Hepatocyte (in vitro differentiated cells): ENCODE measurements at regions not wholly inside any gene's neighbourhood (a gene's known extent, or its start where the extent isn't known, plus 50 kb on each side); places are given as distances from the start of the nearest gene placed in this dataset.

Experiments
- EZH2 ChIP-seq: fragments of 200-600 bp; sonication (generic); IDR thresholded peaks from 2 replicates; pipeline ENCODE4 v1.6.1; 2016; ENCODE audit warnings: antibody characterized with exemption, mild to moderate bottlenecking, borderline replicate concordance
- TF ChIP-seq, protein P1 (sequence below): fragments of 200-600 bp; sonication (generic); IDR thresholded peaks from 2 replicates; pipeline ENCODE4 v1.5.1; 2016; ENCODE audit warnings: antibody characterized with exemption, mild to moderate bottlenecking; ENCODE audit not compliant: poor library complexity

DNA sequence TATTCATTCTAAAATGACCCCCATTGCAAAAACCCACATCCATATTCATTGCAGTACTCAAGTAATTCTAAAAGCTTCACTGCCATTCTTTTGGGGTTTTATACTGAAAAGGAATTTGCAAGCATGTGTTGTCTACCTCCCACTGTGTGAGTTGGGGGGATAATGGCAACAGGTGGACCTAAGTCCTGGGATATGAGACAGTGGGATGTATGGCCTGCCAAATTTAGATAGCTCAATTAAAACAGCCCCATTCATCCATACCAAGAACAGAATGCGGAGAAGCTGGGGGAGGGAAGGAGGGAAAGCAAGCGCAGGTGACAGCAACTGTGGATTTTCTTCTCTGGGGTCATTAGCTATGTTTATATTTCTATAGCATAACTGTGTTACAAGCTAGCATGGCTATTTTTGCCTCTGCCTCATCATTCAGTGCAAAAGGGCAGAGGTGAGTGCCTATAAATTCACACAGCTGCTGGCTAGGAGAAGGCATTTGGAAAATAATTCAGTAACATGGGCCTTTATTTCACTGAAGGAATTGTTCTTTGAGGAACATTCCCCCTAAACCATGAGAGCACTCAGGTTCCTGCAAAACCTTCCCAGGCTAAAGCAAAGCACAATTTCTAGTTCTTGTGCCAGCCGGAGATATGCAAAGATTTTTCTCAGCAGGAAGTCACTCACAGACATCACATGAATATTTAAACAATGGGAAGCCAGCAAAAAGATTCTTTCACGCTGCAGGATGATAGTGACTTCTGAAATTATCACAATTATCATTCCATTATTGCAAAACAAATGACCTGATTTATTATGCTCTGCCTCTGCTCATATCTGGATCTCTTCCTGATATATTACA lies 393.9 kb upstream of the ACVR2A start:
- TF ChIP-seq EZH2 = no peak
- TF ChIP-seq, protein P1, sequence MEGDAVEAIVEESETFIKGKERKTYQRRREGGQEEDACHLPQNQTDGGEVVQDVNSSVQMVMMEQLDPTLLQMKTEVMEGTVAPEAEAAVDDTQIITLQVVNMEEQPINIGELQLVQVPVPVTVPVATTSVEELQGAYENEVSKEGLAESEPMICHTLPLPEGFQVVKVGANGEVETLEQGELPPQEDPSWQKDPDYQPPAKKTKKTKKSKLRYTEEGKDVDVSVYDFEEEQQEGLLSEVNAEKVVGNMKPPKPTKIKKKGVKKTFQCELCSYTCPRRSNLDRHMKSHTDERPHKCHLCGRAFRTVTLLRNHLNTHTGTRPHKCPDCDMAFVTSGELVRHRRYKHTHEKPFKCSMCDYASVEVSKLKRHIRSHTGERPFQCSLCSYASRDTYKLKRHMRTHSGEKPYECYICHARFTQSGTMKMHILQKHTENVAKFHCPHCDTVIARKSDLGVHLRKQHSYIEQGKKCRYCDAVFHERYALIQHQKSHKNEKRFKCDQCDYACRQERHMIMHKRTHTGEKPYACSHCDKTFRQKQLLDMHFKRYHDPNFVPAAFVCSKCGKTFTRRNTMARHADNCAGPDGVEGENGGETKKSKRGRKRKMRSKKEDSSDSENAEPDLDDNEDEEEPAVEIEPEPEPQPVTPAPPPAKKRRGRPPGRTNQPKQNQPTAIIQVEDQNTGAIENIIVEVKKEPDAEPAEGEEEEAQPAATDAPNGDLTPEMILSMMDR = no peak
